ENCODE measurements at regions not wholly inside any gene's neighbourhood (a gene's known extent, or its start where the extent isn't known, plus 50 kb on each side); places are given as distances from the start of the nearest gene placed in this dataset.

- Histone ChIP-seq H3K36me3 (ENCODE audit: insufficient read depth, low read length) (no peaks in the 10 kb centered on the region), H3K27ac (ENCODE audit: low read depth, low read length) (no peak overlapping the region), H3K9ac (ENCODE audit: low read depth, low read length) (no peak overlapping the region), H3K9me3 (ENCODE audit: insufficient read depth, low read depth, low read length) (no peaks in the 10 kb centered on the region), H3K27me3 (ENCODE audit: insufficient read depth, low read length) (no peaks in the 10 kb centered on the region), H3K4me3 (ENCODE audit: low read length) (no peak overlapping the region), H3K4me1 (ENCODE audit: insufficient read depth, low read length) (peaks cover 22% of the 10 kb centered on the region)
- WGBS, result 94% methylated on average over 3 of the region's 3 CpGs
Observed at GRCh38 chr2:122736279-122736678, 980.8 kb downstream of the TSN start.

- no peaks in the 10 kb centered on the region for H3K27me3 ChIP-seq (ENCODE audit: insufficient read depth, low read length)
- no peaks in the 10 kb centered on the region for H3K36me3 ChIP-seq (ENCODE audit: insufficient read depth, low read length)
- no peak overlapping the region for H3K27ac ChIP-seq (ENCODE audit: low read depth, low read length)
- peaks cover 22% of the 10 kb centered on the region for H3K4me1 ChIP-seq (ENCODE audit: insufficient read depth, low read length)
- no peak overlapping the region for H3K4me3 ChIP-seq (ENCODE audit: low read length)
- WGBS, result 95% methylated on average over 7 of the region's 7 CpGs
- no peak overlapping the region for H3K9ac ChIP-seq (ENCODE audit: low read depth, low read length)
- no peaks in the 10 kb centered on the region for H3K9me3 ChIP-seq (ENCODE audit: insufficient read depth, low read depth, low read length)
Observed at GRCh38 chr2:122737429-122738077, 982.1 kb downstream of the TSN start.

DNA sequence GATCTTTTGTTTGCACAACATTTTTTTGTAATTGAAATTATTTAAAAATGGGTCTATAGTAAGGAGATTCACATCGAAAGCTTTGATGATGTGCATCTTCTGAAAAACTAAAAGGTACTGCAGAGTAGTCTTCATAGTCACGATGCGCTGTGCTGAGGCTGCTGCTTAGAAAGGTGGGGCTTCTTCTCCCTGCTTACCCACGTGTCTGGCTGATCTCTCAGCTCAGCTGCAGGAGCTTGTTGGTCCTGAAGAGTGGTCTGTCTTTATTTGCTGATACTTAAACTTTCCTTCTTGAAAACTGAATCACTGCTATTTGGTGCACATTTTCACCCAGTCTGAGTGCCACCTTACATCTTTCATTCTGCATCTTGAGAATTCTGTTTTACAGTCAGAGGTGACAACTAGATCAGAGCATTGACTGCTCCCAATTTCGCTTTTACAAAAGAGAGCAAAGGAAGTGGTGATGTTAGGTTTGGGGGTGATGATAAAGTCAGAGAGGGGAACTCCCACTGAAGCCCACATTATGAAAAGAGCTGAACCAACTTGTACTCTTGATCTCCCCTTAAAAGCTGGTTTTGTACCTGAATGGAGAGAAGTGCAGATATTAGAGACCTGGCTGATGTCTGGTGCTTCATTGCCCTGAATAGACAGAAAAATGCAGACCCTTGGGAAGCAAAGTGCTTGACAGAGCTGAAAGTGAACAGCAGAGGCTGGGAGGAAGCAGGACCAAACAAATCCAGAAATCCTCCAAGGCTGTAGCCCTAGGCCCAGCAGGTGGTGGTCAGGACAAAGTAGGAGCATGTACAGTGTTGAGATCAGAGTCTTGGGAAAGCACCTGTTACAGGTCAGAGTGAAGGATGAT is 984.5 kb downstream of the TSN start:
- Histone ChIP-seq H3K36me3 (ENCODE audit: insufficient read depth, low read length) (no peaks in the 10 kb centered on the region), H3K9me3 (ENCODE audit: insufficient read depth, low read depth, low read length) (no peaks in the 10 kb centered on the region), H3K4me3 (ENCODE audit: low read length) (no peak overlapping the region), H3K27me3 (ENCODE audit: insufficient read depth, low read length) (no peaks in the 10 kb centered on the region), H3K27ac (ENCODE audit: low read depth, low read length) (no peak overlapping the region), H3K9ac (ENCODE audit: low read depth, low read length) (no peak overlapping the region), H3K4me1 (ENCODE audit: insufficient read depth, low read length) (peaks cover 16% of the 10 kb centered on the region)
- WGBS, result 93% methylated on average over 5 of the region's 5 CpGs

DNA sequence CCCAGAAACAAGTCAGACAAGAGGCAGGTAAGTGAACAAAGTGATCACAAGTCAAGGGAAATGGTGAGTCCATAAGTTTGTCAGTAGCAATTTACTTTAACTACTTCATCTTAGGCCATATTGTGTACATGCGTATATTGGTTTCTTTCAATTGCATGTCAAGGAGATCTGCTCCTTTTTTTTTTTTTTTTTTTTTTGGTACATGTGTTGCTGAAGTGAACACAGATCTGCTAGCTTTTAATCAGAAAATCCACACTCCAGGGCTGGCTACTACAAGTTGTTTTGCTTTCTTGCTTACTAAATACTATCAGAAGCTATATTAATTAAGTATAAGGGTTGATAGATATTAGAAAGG is 985.1 kb downstream of the TSN start:
- Histone ChIP-seq H3K36me3 (ENCODE audit: insufficient read depth, low read length) (no peaks in the 10 kb centered on the region), H3K27me3 (ENCODE audit: insufficient read depth, low read length) (no peaks in the 10 kb centered on the region), H3K4me1 (ENCODE audit: insufficient read depth, low read length) (peaks cover 10% of the 10 kb centered on the region; the same call in 1 of the 2 replicates), H3K9ac (ENCODE audit: low read depth, low read length) (no peak overlapping the region), H3K9me3 (ENCODE audit: insufficient read depth, low read depth, low read length) (no peaks in the 10 kb centered on the region), H3K27ac (ENCODE audit: low read depth, low read length) (no peak overlapping the region), H3K4me3 (ENCODE audit: low read length) (no peak overlapping the region)
- no CpG with 5 or more reads among the region's 1 CpG for WGBS

DNA sequence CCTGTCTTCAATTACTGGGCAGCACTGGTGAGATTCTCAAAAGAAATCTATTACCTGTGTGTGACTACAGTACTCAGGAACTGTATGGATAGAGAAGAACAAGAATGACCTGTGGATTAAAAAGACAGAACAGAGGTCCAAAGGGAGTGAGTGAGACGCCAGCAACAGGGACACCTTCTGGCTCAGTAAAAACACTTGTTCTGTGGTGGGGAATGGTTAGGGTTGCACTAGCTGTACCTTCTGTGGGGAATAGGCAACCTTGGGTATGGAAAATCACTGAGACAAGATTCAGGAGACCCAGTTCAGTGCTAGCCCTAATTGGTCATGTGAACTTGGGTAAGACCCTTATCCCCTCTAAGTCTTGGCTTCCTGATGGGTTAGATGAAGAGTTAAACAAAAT is 986.0 kb downstream of the TSN start:
- peaks cover 8% of the 10 kb centered on the region; the same call in 1 of the 2 replicates for H3K4me1 ChIP-seq (ENCODE audit: insufficient read depth, low read length)
- no peaks in the 10 kb centered on the region for H3K27me3 ChIP-seq (ENCODE audit: insufficient read depth, low read length)
- H3K9me3 ChIP-seq (ENCODE audit: insufficient read depth, low read depth, low read length), result no peaks in the 10 kb centered on the region
- WGBS, result 86% methylated on average over 1 of the region's 1 CpG
- H3K4me3 ChIP-seq (ENCODE audit: low read length), result no peak overlapping the region
- H3K9ac ChIP-seq (ENCODE audit: low read depth, low read length), result no peak overlapping the region
- no peaks in the 10 kb centered on the region for H3K36me3 ChIP-seq (ENCODE audit: insufficient read depth, low read length)
- H3K27ac ChIP-seq (ENCODE audit: low read depth, low read length), result no peak overlapping the region

- H3K27me3 ChIP-seq (ENCODE audit: insufficient read depth, low read length), result no peaks in the 10 kb centered on the region
- H3K9me3 ChIP-seq (ENCODE audit: insufficient read depth, low read depth, low read length), result no peaks in the 10 kb centered on the region
- H3K9ac ChIP-seq (ENCODE audit: low read depth, low read length), result no peak overlapping the region
- peaks cover 9% of the 10 kb centered on the region; the same call in 1 of the 2 replicates for H3K4me1 ChIP-seq (ENCODE audit: insufficient read depth, low read length)
- no peaks in the 10 kb centered on the region for H3K36me3 ChIP-seq (ENCODE audit: insufficient read depth, low read length)
- no peak overlapping the region for H3K27ac ChIP-seq (ENCODE audit: low read depth, low read length)
- no peak overlapping the region for H3K4me3 ChIP-seq (ENCODE audit: low read length)
- 93% methylated on average over 2 of the region's 2 CpGs for WGBS
Observed at GRCh38 chr2:122743021-122743675, 987.7 kb downstream of the TSN start.

- H3K4me3 ChIP-seq (ENCODE audit: low read length), result no peak overlapping the region
- 93% methylated on average over 4 of the region's 4 CpGs for WGBS
- H3K27me3 ChIP-seq (ENCODE audit: insufficient read depth, low read length), result no peaks in the 10 kb centered on the region
- H3K27ac ChIP-seq (ENCODE audit: low read depth, low read length), result no peak overlapping the region
- H3K9me3 ChIP-seq (ENCODE audit: insufficient read depth, low read depth, low read length), result no peaks in the 10 kb centered on the region
- H3K9ac ChIP-seq (ENCODE audit: low read depth, low read length), result no peak overlapping the region
- peaks cover 17% of the 10 kb centered on the region; the same call in 1 of the 2 replicates for H3K4me1 ChIP-seq (ENCODE audit: insufficient read depth, low read length)
- no peaks in the 10 kb centered on the region for H3K36me3 ChIP-seq (ENCODE audit: insufficient read depth, low read length)
Observed at GRCh38 chr2:122745603-122746002, 990.2 kb downstream of the TSN start.

DNA sequence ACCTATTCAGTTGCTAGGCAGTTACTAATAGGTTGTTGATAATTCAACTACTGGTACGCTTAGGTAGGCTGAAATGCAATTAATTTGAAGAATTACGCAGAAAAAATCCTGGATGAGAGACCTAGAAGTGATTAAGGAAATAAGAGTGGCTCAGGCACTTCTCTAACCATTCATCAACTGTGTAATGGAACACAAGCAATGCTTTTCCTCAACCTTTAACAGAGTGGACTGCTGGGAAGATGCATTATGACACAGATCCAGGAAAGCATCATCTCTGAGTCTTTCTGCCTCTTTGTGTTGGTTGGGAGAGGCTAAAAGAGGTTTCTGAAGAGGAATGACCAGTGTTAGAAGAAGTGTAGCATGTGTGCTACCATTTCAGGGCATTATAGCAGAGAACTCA is 992.2 kb downstream of the TSN start:
- no peaks in the 10 kb centered on the region for H3K36me3 ChIP-seq (ENCODE audit: insufficient read depth, low read length)
- no peak overlapping the region for H3K27ac ChIP-seq (ENCODE audit: low read depth, low read length)
- no peaks in the 10 kb centered on the region for H3K27me3 ChIP-seq (ENCODE audit: insufficient read depth, low read length)
- H3K4me1 ChIP-seq (ENCODE audit: insufficient read depth, low read length), result peaks cover 21% of the 10 kb centered on the region
- WGBS, result 92% methylated on average over 2 of the region's 2 CpGs
- no peak overlapping the region for H3K9ac ChIP-seq (ENCODE audit: low read depth, low read length)
- no peak overlapping the region for H3K4me3 ChIP-seq (ENCODE audit: low read length)
- H3K9me3 ChIP-seq (ENCODE audit: insufficient read depth, low read depth, low read length), result no peaks in the 10 kb centered on the region

DNA sequence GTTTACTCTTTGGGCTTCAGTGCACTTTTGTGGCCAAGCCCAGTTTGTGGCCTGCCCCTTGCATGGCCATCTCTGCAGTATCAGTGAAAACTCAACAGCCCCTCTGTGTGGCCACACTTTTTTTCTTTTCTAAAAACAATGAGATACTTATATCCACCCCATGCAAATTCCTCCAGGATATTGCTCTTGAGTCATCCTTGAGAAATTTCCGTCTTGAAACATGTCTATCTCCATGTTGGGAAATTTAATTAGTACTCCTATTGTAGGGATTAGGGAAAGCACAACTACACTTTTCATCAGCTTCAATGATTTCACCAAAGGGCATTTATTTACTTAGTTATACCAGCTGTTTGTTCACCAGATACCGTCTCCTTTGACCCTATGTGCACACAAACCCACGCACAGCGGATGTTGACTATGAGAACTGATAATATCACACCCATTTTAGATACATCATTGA is 993.1 kb downstream of the TSN start:
- H3K27me3 ChIP-seq (ENCODE audit: insufficient read depth, low read length), result no peaks in the 10 kb centered on the region
- H3K9ac ChIP-seq (ENCODE audit: low read depth, low read length), result no peak overlapping the region
- no peak overlapping the region for H3K4me3 ChIP-seq (ENCODE audit: low read length)
- H3K27ac ChIP-seq (ENCODE audit: low read depth, low read length), result no peak overlapping the region
- no peaks in the 10 kb centered on the region for H3K9me3 ChIP-seq (ENCODE audit: insufficient read depth, low read depth, low read length)
- no peaks in the 10 kb centered on the region for H3K36me3 ChIP-seq (ENCODE audit: insufficient read depth, low read length)
- H3K4me1 ChIP-seq (ENCODE audit: insufficient read depth, low read length), result peaks cover 21% of the 10 kb centered on the region
- 88% methylated on average over 3 of the region's 4 CpGs for WGBS

GRCh38 chr2:122749405-122749804 is 994.0 kb downstream of the TSN start:
- H3K9me3 ChIP-seq (ENCODE audit: insufficient read depth, low read depth, low read length), result no peaks in the 10 kb centered on the region
- 89% methylated on average over 1 of the region's 1 CpG for WGBS

DNA sequence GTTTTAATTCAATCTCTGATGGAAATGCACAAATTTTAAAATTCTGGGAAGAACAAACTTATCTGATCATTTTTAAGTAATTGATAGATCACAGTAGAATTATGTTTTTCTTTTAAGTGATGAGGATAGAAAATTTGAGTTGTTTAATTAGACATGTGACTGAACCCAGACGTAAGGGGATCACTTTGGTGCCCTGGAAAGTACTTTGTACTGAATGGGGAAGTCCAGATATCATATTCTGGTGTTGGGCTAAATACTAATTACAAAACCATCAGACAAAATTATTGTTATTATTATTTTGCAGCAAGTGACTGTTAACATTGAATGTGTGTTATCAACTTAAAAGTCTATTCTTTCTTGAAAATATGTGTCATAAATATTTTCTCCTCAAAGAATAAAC is 994.6 kb downstream of the TSN start:
- peaks cover 12% of the 10 kb centered on the region for H3K4me1 ChIP-seq (ENCODE audit: insufficient read depth, low read length)
- H3K4me3 ChIP-seq (ENCODE audit: low read length), result no peak overlapping the region
- H3K27ac ChIP-seq (ENCODE audit: low read depth, low read length), result no peak overlapping the region
- H3K36me3 ChIP-seq (ENCODE audit: insufficient read depth, low read length), result no peaks in the 10 kb centered on the region
- no peaks in the 10 kb centered on the region for H3K9me3 ChIP-seq (ENCODE audit: insufficient read depth, low read depth, low read length)
- no peaks in the 10 kb centered on the region for H3K27me3 ChIP-seq (ENCODE audit: insufficient read depth, low read length)
- H3K9ac ChIP-seq (ENCODE audit: low read depth, low read length), result no peak overlapping the region
- WGBS, result 100% methylated on average over 1 of the region's 1 CpG

More at GRCh38 chr2:122749405-122749804, 994.0 kb downstream of the TSN start:
- Histone ChIP-seq H3K27ac (ENCODE audit: low read depth, low read length) (no peak overlapping the region), H3K27me3 (ENCODE audit: insufficient read depth, low read length) (no peaks in the 10 kb centered on the region), H3K4me3 (ENCODE audit: low read length) (no peak overlapping the region), H3K9ac (ENCODE audit: low read depth, low read length) (no peak overlapping the region), H3K36me3 (ENCODE audit: insufficient read depth, low read length) (no peaks in the 10 kb centered on the region), H3K4me1 (ENCODE audit: insufficient read depth, low read length) (peaks cover 17% of the 10 kb centered on the region)
